Heart right ventricle (tissue), 16 donors: ENCODE measurements at regions not wholly inside any gene's neighbourhood (a gene's known extent, or its start where the extent isn't known, plus 50 kb on each side); places are given as distances from the start of the nearest gene placed in this dataset.

Source experiments
- ATAC-seq, 8 donors: fragments of 200-7000 bp; cut with Tn5 transposase; one replicate each; pipeline ENCODE4 v1.9.1; 2020; ENCODE audit warnings: mild to moderate bottlenecking in 8 of 8, moderate library complexity in 8 of 8, moderate number of reproducible peaks in 1 of 8
- DNase-seq, 2 donors: peaks; one replicate each; pipeline ENCODE4 v3.0.0-alpha.2; 2020
- H3K27ac ChIP-seq, 10 donors: fragments of 200-600 bp; sonication (generic) in 2 of 10; one replicate each; pipeline versions ENCODE4 v1.5.0 to v1.8.0; 2020 to 2022; ENCODE audit warnings: mild to moderate bottlenecking in 3 of 10
- H3K27me3 ChIP-seq, 7 donors: fragments of 200-600 bp; one replicate each; pipeline ENCODE4 v1.8.0; 2021 to 2022; ENCODE audit warnings: mild to moderate bottlenecking in 2 of 7
- H3K36me3 ChIP-seq, 9 donors: fragments of 200-600 bp; sonication (generic) in 1 of 9; one replicate each; pipeline versions ENCODE4 v1.5.0 to v1.8.0; 2020 to 2022; ENCODE audit warnings: mild to moderate bottlenecking in 2 of 9
- H3K4me1 ChIP-seq, 9 donors: fragments of 200-600 bp; sonication (generic) in 1 of 9; one replicate each; pipeline versions ENCODE4 v1.5.0 to v1.8.0; 2020 to 2022; ENCODE audit warnings: mild to moderate bottlenecking in 4 of 9
- H3K4me3 ChIP-seq, 10 donors: fragments of 200-600 bp; sonication (generic) in 2 of 10; one replicate each; pipeline versions ENCODE4 v1.5.0 to v1.8.0; 2020 to 2022; ENCODE audit warnings: mild to moderate bottlenecking in 7 of 10, moderate library complexity in 2 of 10
- H3K9me3 ChIP-seq, 11 donors: fragments of 200-600 bp in 10 of 11; sonication (generic) in 2 of 11; one replicate each; pipeline versions ENCODE4 v1.5.0 to v1.8.0; 2013 to 2022; ENCODE audit warnings: mild to moderate bottlenecking in 2 of 11, control low read depth in 1 of 11, moderate library complexity in 1 of 11
- CTCF ChIP-seq, 9 donors: fragments of 200-600 bp; sonication (generic) in 2 of 9; IDR thresholded peaks; one replicate each; pipeline versions ENCODE4 v1.5.0 to v1.8.0; 2021 to 2022; ENCODE audit warnings: antibody characterized with exemption in 9 of 9, mild to moderate bottlenecking in 5 of 9, moderate library complexity in 1 of 9
- WGBS, 2 donors: extraction: QIAGEN DNeasy Blood & Tissue Kit; methylation state at CpG; one replicate each; pipeline ENCODE4 v1.1.7; 2013; ENCODE audit warnings: inconsistent platforms in 1 of 2; 5-methylcytosine and 5-hydroxymethylcytosine counted together
- intact Hi-C, 10 donors: fragments of 100-400 bp; cut with DNase I; formaldehyde crosslinking; loops; one replicate each; pipeline versions ENCODE4 v1.11.1 to v1.14.2; 2022
- donor health status: Arrhythmogenic right ventricular cardiomyopathy.
- donor health status: ischemic (EF 13 %, LVEDD 7.1; RV severe dilation, severe dysfunction).
- donor health status: healthy with polysubstance abuse.
- donor health status: DM: no; HTN: yes; CAD: no.
- donor health status: DM: no; HTN: no; CAD: no.
- donor health status: ischemic (EF 25% LVEDD 6.9; RV normal size, moderate dysfunction).
- donor health status: ischemic (EF 25% LVEDD 5.7; RV mildly dilated, moderate dysfunction).
- donor health status: healthy.
- donor health status: DM: yes; HTN: yes; CAD: no.
- donor health status: Ischemic cardiomyopathy.
- donor health status: ischemic (EF 35%, LVEDD 5.7; RV mildly dilated, moderate dysfunction).
- donor health status: nonischemic (EF 11% LVEDD 7.7; RV severe dilation, severe dysfunction).
- donor health status: DM: yes; HTN: yes; CAD: no.
- donor health status: PGD.
- donor health status: ischemic (EF 29% LVEDD 5.4; RV normal size, mild dysfunction).
- donor health status: nonischemic (EF 23%, LVEDD 6.1; RV moderate dilation, normal function).

- DNase-seq (no peak), ATAC-seq (no peak)
- peaks cover 0 to 13% (median 4%) of the 10 kb centered on the region in 9 donors for H3K4me1 ChIP-seq
- intact Hi-C loops: no loop called here
- H3K27ac ChIP-seq: no peak overlapping the region
- WGBS, 2 donors: 38 to 70% methylated on average over 1 of the region's 1 CpG
- no peak overlapping the region for H3K4me3 ChIP-seq
- no peaks in the 10 kb centered on the region for H3K27me3 ChIP-seq
- H3K36me3 ChIP-seq: no peaks in the 10 kb centered on the region
- TF ChIP-seq CTCF (IDR thresholded peaks at IDR 0.05): no peak
- peaks cover 0 to 4% (median 0%) of the 10 kb centered on the region in 11 donors for H3K9me3 ChIP-seq
These were observed 87.3 kb upstream of the NCKAP5 start for GRCh38 chr2:133655610-133656009.

DNA sequence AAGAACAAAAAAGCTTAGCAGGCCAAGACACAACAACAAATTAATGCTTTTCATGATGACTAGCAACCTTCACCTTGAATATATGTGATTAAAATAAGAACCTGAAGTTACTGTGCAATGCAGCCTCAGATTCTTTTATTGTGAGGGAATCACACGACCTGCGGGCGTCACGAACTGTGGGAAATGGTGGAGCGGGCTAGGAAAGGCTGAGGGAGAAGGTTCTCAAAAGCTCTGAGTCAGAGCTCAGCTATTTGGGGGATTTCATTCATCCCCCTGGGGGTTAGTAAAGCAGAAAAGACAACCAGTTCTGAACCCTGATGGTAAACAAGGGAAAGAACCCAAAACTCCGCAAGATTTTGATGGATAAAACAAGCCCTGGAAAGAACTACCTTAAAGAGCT is 89.3 kb upstream of the NCKAP5 start:
- no peak for TF ChIP-seq CTCF (IDR thresholded peaks at IDR 0.05)
- no peaks in the 10 kb centered on the region for H3K9me3 ChIP-seq

GRCh38 chr2:133658020-133658903 is 90.0 kb upstream of the NCKAP5 start:
- ATAC-seq: no peak
- no peaks in the 10 kb centered on the region for H3K9me3 ChIP-seq
- H3K27ac ChIP-seq: no peak overlapping the region
- 75 to 79% methylated on average over 11 of the region's 11 CpGs for WGBS, 2 donors
- peaks cover 0 to under 1% (median 0%) of the 10 kb centered on the region in 9 donors for H3K4me1 ChIP-seq
- DNase-seq: no peak
- TF ChIP-seq CTCF (IDR thresholded peaks at IDR 0.05): no peak
- no peaks in the 10 kb centered on the region for H3K27me3 ChIP-seq
- intact Hi-C loops: no loop called here
- no peak overlapping the region for H3K4me3 ChIP-seq
- H3K36me3 ChIP-seq: no peaks in the 10 kb centered on the region

More for the DNA sequence above, 89.3 kb upstream of the NCKAP5 start:
- intact Hi-C loops: no loop called here
- Histone ChIP-seq H3K4me3 (no peak overlapping the region), H3K27ac (no peak overlapping the region), H3K4me1 (peaks cover 0 to 7% (median 0%) of the 10 kb centered on the region in 9 donors), H3K27me3 (no peaks in the 10 kb centered on the region), H3K36me3 (no peaks in the 10 kb centered on the region)
- WGBS, 2 donors: 85 to 92% methylated on average over 6 of the region's 6 CpGs
- ATAC-seq: no peak
- no peak for DNase-seq

DNA sequence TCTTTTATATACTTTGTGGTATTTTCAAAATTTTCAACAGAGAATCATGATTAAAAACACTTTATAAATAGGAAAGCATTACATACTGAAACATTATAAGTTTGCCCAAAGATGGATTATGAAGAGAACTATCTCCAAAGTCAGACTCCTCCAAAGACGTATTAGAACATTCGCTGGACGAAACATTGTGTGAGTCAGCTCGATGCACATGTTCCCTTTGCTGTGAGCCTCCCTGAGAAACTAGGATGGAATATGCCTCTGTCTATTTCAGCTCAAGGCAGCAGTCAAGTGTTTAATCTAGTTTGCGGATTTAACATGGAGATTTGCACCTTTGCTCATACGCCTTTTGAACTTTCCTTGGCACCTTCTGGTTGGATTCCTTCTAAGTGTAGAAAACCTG is 92.2 kb upstream of the NCKAP5 start:
- Histone ChIP-seq H3K36me3 (no peaks in the 10 kb centered on the region), H3K4me1 (no peaks in the 10 kb centered on the region), H3K27ac (no peak overlapping the region), H3K9me3 (no peaks in the 10 kb centered on the region), H3K4me3 (no peak overlapping the region), H3K27me3 (no peaks in the 10 kb centered on the region)
- 88 to 95% methylated on average over 6 of the region's 6 CpGs for WGBS, 2 donors
- TF ChIP-seq CTCF (IDR thresholded peaks at IDR 0.05): no peak
- intact Hi-C loops: no loop called here
- DNase-seq (no peak), ATAC-seq (no peak)
